ENCODE measurements at regions not wholly inside any gene's neighbourhood (a gene's known extent, or its start where the extent isn't known, plus 50 kb on each side); places are given as distances from the start of the nearest gene placed in this dataset.

GRCh38 chrX:104513162-104513561 is 52.8 kb upstream of the IL1RAPL2 start:
- in situ Hi-C loops (cut with HindIII; ENCODE audit: low sequenced_read_pairs), result no loop called here
- TF ChIP-seq, protein P1, sequence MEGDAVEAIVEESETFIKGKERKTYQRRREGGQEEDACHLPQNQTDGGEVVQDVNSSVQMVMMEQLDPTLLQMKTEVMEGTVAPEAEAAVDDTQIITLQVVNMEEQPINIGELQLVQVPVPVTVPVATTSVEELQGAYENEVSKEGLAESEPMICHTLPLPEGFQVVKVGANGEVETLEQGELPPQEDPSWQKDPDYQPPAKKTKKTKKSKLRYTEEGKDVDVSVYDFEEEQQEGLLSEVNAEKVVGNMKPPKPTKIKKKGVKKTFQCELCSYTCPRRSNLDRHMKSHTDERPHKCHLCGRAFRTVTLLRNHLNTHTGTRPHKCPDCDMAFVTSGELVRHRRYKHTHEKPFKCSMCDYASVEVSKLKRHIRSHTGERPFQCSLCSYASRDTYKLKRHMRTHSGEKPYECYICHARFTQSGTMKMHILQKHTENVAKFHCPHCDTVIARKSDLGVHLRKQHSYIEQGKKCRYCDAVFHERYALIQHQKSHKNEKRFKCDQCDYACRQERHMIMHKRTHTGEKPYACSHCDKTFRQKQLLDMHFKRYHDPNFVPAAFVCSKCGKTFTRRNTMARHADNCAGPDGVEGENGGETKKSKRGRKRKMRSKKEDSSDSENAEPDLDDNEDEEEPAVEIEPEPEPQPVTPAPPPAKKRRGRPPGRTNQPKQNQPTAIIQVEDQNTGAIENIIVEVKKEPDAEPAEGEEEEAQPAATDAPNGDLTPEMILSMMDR (IDR thresholded peaks at IDR 0.05; ENCODE audit: low read depth, low read length, missing control alignments), result no peak
- no peak overlapping the region for H3K4me3 ChIP-seq (ENCODE audit: low read depth, low read length)
- no peak for DNase-seq (ENCODE audit: low read depth)

DNA sequence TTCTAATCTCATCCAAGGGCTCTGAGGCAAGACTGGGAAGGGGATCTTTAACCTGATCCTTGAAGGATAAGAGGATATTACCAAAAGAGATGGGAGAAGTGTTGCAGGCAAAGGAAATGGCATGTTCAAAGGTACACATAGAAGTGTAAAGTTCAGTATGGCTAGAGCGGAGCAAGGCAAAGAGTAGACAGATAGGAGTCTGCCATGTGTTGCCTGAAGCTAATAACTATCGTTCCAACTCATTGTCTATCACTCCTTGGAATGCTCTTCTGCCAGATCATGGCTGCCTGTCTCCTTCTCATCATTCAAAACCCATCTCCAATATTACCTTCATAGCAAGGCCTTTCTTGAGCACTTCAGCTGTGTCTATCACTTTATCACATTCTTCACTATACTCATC is 55.2 kb upstream of the IL1RAPL2 start:
- no peak for DNase-seq (ENCODE audit: low read depth)
- TF ChIP-seq, protein P1 (IDR thresholded peaks at IDR 0.05; ENCODE audit: low read depth, low read length, missing control alignments), result no peak
- no peak overlapping the region for H3K4me3 ChIP-seq (ENCODE audit: low read depth, low read length)
- in situ Hi-C loops (cut with HindIII; ENCODE audit: low sequenced_read_pairs), result no loop called here

GRCh38 chrX:104502460-104502859 is 63.5 kb upstream of the IL1RAPL2 start:
- no peak overlapping the region for H3K4me3 ChIP-seq (ENCODE audit: low read depth, low read length)
- TF ChIP-seq, protein P1 (IDR thresholded peaks at IDR 0.05; ENCODE audit: low read depth, low read length, missing control alignments), result no peak
- in situ Hi-C loops (cut with HindIII; ENCODE audit: low sequenced_read_pairs), result no loop called here

DNA sequence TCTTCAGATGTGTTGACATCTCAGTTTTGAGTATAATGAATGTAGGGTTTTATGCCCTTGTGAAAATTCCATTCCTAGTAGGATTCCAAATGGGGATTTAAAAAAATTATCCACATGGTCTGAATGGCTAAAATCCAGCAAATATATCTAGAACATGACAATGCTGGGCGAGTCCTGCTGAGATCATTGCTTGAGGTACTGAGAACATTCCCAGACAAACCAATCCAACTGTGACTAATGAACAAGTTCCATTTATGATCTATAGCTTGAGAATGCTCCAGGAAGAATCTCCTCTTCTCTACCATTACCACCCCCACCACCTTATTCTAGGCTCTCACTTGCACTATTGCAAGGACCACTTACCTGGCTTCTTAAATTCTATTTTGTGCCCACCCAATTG is 77.2 kb upstream of the IL1RAPL2 start:
- no peak for DNase-seq (ENCODE audit: low read depth)
- in situ Hi-C loops (cut with HindIII; ENCODE audit: low sequenced_read_pairs), result no loop called here
- H3K4me3 ChIP-seq (ENCODE audit: low read depth, low read length), result no peak overlapping the region
- TF ChIP-seq, protein P1 (IDR thresholded peaks at IDR 0.05; ENCODE audit: low read depth, low read length, missing control alignments), result no peak

More at GRCh38 chrX:104502460-104502859, 63.5 kb upstream of the IL1RAPL2 start:
- no peak for DNase-seq (ENCODE audit: low read depth)

DNA sequence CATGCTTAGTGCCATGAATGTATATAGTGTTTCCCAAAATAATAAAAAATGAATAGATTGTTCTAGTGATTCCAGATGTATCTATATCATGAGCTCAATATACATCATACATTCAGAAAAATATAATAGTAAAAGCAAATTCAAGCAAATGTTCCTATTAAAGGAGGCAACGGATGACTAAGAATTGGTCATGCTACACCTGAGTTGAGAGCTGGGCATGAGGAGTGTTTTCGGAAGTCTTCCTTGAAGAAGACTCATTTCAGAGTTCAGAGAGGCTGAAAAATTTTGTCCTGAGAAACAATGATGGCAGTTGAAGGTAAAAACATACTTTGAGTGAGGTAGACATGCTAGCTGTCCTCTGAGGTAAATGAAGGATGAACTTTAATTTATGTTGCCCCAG is 79.3 kb upstream of the IL1RAPL2 start:
- in situ Hi-C loops (cut with HindIII; ENCODE audit: low sequenced_read_pairs), result no loop called here
- H3K4me3 ChIP-seq (ENCODE audit: low read depth, low read length), result no peak overlapping the region
- TF ChIP-seq, protein P1 (IDR thresholded peaks at IDR 0.05; ENCODE audit: low read depth, low read length, missing control alignments), result no peak
- DNase-seq (ENCODE audit: low read depth), result no peak

DNA sequence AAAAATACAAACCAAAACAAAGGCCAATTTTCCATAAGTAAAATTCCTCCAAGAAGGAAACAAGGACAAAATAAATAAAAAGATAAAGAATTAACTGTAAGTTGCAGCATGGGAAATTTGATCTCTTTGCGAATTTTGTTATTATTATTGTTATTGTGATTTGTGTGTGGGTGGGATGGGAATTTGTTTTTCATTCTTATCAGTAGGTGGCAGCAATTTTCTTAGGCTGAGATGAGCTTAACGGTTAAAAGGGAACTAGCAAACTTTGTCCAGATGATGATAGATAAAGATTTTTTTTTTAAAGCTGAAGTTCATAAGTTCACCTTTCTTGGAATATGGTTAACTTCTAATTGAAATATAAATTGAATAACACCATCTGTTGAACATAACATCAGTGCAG is 83.2 kb upstream of the IL1RAPL2 start:
- in situ Hi-C loops (cut with HindIII; ENCODE audit: low sequenced_read_pairs), result no loop called here
- no peak for DNase-seq (ENCODE audit: low read depth)
- TF ChIP-seq, protein P1 (IDR thresholded peaks at IDR 0.05; ENCODE audit: low read depth, low read length, missing control alignments), result peak; percentile 9
- no peak overlapping the region for H3K4me3 ChIP-seq (ENCODE audit: low read depth, low read length)

GRCh38 chrX:104469771-104470170 is 96.2 kb upstream of the IL1RAPL2 start:
- in situ Hi-C loops (cut with HindIII; ENCODE audit: low sequenced_read_pairs), result loop anchor here (5.0 kb wide), 1 partner anchor 42 kb away; no protein-coding TSS in a partner anchor
- H3K4me3 ChIP-seq (ENCODE audit: low read depth, low read length), result no peak overlapping the region
- no peak for DNase-seq (ENCODE audit: low read depth)
- TF ChIP-seq, protein P1 (IDR thresholded peaks at IDR 0.05; ENCODE audit: low read depth, low read length, missing control alignments), result no peak
